NCI-H82 treated with DMSO at 0.1 percent for 48 hours (cell line): ENCODE measurements at regions not wholly inside any gene's neighbourhood (a gene's known extent, or its start where the extent isn't known, plus 50 kb on each side); places are given as distances from the start of the nearest gene placed in this dataset.

Source experiments
- DNase-seq: peaks from one replicate; lab custom pipeline; 2025; ENCODE audit not compliant: unreplicated experiment; lab: John Stamatoyannopoulos, UW

DNA sequence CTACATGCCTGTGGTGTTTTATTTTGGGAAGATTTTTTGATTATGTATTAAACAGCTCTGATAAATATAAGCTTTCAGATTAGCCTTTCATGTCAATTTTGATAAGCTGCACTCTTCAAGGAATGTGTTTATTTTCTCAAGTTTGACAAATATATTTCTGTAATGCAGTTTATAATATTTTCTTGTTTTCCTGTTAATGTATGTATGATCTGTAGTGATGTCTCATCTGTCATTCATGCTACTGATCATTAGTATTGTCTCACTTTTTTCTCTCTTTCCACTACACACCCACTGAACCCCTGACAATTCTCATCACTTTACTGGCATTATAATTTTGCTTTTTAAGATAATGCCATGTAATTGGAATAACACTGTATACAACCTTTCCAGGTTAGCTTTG lies 100.9 kb downstream of the TMEM18 start:
- no peak for DNase-seq

DNA sequence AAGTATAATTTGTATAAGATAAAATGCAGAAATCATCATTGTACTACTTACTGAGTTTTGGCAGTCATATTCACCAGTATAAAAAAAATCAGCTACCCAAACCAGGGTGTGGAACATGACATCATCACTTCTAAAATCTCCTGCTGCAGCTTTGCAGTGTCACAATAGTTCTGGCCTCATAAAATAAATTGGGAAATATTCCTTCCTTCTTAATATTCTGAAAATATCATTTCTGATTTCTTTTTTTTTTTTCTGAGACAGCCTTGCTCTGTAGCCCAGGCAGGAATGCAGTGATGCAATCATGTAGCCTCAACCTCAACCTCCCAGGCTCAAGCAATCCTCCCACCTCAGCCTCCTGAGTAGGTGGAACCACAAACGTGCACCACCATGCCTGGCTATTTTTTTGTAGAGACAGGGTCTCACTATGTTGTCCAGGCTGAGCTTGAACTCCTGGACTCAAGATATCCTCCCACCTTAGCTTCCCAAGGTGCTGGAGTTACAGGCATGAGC lies 101.4 kb downstream of the TMEM18 start:
- no peak for DNase-seq

DNA sequence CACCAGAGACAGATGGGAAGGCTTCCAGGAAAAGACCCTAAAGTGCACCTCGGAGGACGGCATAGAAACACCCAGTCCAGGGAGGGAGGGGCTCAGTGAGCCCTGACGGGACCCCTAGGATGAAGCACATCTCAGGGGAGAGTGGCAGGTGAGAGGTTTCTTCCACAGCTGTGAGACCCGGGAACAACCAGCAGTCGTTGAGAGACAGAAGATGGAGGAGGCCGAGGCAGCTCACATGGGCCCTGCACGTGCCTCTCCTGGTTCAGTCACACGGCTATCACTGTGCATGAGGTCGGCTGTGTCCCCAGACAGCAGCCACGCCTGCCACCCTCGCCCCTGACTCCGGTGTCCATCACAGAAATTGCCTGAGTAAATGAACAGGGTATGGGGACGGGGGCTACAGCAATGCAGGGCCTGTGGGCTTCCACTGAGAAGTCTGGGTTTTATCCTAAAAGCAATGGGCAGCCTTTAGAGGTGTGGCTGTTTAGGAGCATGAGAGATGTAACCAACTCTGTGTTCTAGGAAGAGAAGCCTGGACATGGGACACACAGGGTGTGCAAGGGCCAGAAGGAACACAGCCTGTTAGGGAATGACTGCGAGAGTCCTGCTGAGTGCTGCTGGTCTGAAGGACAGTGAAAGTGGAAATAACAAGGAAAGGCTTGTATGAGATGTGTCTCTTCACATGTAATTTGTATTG lies 102.0 kb downstream of the TMEM18 start:
- no peak for DNase-seq

GRCh38 chr2:573805-574392 lies 103.3 kb downstream of the TMEM18 start:
- no peak for DNase-seq

DNA sequence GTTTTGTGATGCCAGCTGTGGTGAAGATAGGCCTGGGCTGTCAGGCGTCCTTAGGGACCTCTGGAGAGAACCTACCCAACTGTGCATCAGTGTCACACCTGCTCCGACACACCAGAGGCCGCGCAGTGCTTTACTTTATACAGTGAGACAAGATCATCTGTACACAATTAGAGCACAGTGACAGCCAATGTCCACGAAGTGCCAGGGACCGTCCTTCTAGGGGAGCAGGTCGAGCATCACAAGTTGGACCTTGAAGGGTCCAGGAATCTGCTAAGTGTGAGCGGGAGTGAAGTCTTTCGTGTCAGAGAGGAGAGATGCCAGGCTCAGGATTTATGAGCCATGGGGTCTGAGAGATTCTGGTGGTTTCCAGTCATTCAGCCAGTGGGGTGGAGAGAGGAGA lies 104.2 kb downstream of the TMEM18 start:
- DNase-seq, result no peak

DNA sequence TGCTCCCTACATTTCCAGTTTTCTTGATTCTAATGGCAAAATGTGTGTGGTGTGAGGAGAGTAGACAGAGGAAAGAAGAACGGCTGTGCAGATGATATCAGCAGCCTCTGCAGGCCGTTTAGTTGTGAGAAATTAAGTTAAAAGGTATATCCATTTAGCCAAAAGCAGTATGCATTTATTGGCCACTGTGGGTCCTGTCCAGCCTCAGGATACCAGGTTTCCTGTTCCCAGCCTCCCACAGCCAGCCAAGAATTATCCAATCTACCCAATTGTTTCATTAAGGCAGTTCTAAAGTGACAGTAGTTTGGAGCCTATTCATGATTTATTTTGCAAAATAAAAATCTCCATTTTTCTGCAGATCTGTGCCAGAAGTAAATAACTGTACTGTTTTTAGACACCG lies 107.5 kb downstream of the TMEM18 start:
- no peak for DNase-seq

GRCh38 chr2:568639-569235 lies 108.5 kb downstream of the TMEM18 start:
- DNase-seq, result no peak

GRCh38 chr2:567865-568638 lies 109.2 kb downstream of the TMEM18 start:
- no peak for DNase-seq

GRCh38 chr2:567496-567864 lies 109.7 kb downstream of the TMEM18 start:
- DNase-seq, result no peak

DNA sequence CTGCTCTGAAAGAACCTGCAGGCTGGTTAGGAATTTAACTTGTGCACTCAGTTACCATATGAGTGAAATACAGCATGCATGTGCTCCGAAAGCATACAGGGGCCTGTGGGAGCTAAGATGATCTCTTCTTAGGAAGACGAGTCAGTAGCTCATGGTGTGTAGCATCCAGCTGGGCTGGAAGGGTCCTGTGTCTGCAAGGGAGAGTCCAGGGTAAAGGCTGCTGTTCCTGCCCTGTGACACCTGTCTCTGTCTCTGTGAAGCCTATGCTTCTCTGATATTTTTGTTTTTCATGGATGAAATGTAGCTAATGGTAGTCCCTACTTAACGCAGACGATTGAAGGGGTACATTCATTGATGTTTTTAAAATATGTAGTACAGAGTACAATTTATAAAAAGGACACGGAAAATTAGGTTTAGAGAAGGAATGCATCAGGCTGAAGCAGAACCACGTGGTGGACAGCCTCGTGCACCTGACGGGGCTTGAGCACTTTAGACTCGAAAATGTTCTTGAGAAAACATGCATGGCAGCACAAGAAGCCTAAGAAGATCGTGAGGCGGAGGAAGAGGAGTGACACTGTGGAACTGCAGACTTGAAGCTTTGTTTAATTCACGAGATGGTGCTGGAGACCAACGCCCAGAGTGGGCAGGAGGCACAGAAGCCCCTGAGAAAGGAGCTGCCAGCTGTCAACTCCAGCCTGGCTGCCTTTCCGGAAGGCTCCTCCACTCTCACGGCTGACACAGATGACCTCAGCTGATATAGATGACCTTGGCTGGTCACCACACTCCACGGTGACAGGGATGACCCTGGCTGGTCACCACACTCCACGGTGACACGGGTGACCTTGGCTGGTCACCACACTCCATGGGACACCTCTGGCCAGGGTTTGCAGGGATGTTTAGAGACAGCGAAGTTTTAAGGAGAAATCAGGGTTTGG lies 110.6 kb downstream of the TMEM18 start:
- DNase-seq, result no peak

GRCh38 chr2:564471-565181 lies 112.6 kb downstream of the TMEM18 start:
- no peak for DNase-seq

DNA sequence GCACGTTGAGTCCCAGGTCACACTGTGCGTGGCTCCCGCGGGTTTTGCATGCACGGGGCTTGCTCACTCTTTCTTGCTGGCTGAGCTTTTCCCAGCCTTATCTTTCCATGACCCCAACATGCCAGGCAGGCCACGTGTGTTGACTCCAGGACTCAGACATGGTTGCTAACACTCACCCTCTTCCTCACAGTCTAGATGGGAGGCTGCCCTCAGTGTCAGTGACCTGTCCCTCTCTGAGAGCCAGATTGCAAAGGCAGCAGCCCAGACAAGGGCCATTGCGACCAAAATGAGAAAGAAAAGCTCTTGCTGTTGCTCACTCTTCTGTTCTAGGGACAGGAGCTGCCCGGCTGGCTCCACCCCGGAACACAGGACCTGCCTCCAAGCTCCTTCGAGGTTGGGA lies 113.7 kb downstream of the TMEM18 start:
- DNase-seq, result no peak

- no peak for DNase-seq
Observed at GRCh38 chr2:562391-563364, 114.5 kb downstream of the TMEM18 start.

GRCh38 chr2:558879-559278 lies 118.3 kb downstream of the TMEM18 start:
- no peak for DNase-seq

DNA sequence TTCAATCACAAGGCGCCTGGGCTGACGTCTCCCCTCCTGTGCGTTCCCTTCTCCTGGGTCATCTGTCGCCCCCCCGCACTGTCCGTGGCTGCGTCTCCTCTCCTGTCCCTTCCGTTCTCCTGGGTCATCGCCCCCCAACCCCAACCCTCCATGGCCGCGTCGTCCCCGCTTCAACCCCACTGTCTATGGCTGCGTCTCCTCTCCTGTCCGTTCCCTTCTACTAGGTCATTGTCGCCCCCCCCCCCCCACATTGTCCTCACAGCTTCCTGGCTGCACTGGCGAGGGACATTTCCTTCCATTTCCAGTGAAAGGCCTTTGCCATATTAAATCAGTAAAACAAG lies 118.9 kb downstream of the TMEM18 start:
- DNase-seq, result no peak

- DNase-seq, result no peak
Observed at GRCh38 chr2:557635-558301, 119.4 kb downstream of the TMEM18 start.

DNA sequence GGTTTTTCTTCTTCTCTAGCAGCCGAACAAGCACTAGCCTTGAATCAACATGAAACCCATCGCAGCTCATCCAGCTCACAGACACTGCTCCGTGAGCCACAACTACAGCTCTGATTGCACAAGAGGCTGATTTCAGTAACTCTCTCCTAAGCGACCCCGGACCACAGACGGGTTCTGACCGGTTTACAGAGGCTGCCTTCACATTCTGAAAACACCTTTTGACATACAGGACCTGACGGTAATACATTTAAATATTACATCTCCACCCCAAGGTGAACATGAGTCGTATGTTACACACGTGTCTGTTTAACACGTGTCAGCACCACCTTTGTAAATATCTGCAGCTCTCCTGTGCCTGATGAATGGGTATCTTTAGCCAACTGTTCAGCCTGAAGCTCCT lies 120.7 kb downstream of the TMEM18 start:
- DNase-seq, result no peak

DNA sequence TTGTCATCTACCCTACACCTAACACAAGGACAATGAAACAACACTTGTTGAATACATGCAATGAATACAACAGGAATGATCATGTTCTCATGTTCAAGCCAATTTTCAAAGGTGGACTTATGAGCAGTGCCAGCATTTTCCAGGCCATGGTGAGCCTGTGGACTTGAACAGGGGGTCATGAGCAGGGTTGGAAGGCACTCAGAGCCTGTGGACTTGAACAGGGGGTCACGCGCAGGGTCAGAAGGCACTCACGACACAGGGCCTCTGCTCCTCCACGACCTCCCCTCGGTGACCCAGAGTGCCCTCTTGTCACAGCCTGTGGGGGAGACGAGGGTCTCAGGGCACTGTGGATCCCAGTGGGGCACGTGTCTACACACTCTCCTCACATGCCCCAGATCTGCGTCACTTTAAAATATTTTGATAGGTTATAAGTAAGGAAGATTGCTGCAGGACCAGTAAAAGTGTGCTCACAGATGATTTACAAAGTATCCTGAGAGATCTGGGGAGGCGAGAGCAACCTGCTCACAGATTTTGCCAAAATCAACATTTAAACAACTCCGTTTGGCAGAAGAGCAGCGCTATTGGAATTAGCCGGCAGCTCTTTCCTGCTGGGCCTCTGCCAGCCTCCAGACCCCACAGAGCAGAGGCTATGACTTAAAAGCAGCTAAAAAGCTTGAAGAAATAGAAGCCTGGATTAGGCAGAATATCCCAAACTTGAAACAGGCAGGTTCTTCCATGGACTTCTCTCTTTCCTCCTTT lies 121.9 kb downstream of the TMEM18 start:
- no peak for DNase-seq
